GM12878 (cell line): ENCODE measurements at regions not wholly inside any gene's neighbourhood (a gene's known extent, or its start where the extent isn't known, plus 50 kb on each side); places are given as distances from the start of the nearest gene placed in this dataset.

ENCODE experiments used
- ATAC-seq: fragments of 200-7000 bp; cut with Tn5 transposase; 3 replicates; pipeline ENCODE4 v1.9.1; 2020; ENCODE audit warnings: mild to moderate bottlenecking, moderate library complexity
- BruUV-seq: library from RNA; stranded (reverse); fragments of 400-500 nt; replicated peaks from 2 replicates; lab custom pipeline; 2021; lab: Mats Ljungman, UMichigan
- CTCF ChIA-PET: fragments of 300-600 bp; sonication (Branson Sonifier 250); formaldehyde crosslinking; extraction: SDS; loops from one replicate; lab custom pipeline; 2021; ENCODE audit warnings: inconsistent platforms; lab: Yijun Ruan, JAX
- POLR2A ChIA-PET: fragments of 350-600 bp; formaldehyde crosslinking; extraction: SDS; loops from one replicate; lab custom pipeline; 2021; ENCODE audit warnings: inconsistent platforms; lab: Charles Lee
- RAD21 ChIA-PET: fragments of 300-600 bp; sonication (Branson Sonifier 250); formaldehyde crosslinking; loops from one replicate; lab custom pipeline; 2023; ENCODE audit warnings: antibody characterized with exemption; ENCODE audit not compliant: unreplicated experiment; lab: Charles Lee
- SMC1A ChIA-PET: fragments of 300-600 bp; sonication (Branson Sonifier 250); formaldehyde crosslinking; loops from one replicate; lab custom pipeline; 2023; ENCODE audit not compliant: unreplicated experiment, uncharacterized antibody; lab: Charles Lee
- DNase-seq: peaks from one replicate; pipeline ENCODE4 v3.0.0-alpha.2; 2011; ENCODE audit warnings: low read depth, low spot score
- FAIRE-seq: peaks from 3 replicates; lab custom pipeline; 2011; peaks lifted over from hg19 to GRCh38; lab: Jason Lieb, UNC
- H2AFZ ChIP-seq: 2 replicates; pipeline ENCODE4 v1.6.0; 2011; ENCODE audit warnings: low read depth, low read length, control low read depth; ENCODE audit not compliant: control insufficient read depth
- H3K27ac ChIP-seq: 2 replicates; pipeline ENCODE4 v1.5.1; 2011; ENCODE audit warnings: control low read depth; ENCODE audit not compliant: control insufficient read depth, insufficient read depth
- H3K27me3 ChIP-seq, 2 experiments: replicated peaks in 1 of 2; 2 replicates each; pipeline versions ENCODE4 v1.6.0 to v1.6.1; 2011; ENCODE audit warnings: low read length in 1 of 2; ENCODE audit not compliant: control insufficient read depth in 2 of 2, insufficient read depth in 2 of 2
- H3K36me3 ChIP-seq, 2 experiments: 2 replicates each; pipeline ENCODE4 v1.5.1; 2011; ENCODE audit warnings: low read length in 1 of 2; ENCODE audit not compliant: control insufficient read depth in 2 of 2, insufficient read depth in 2 of 2
- H3K4me1 ChIP-seq: 2 replicates; pipeline ENCODE4 v1.6.1; 2011; ENCODE audit warnings: mild to moderate bottlenecking, low read length, moderate library complexity, mixed read lengths; ENCODE audit not compliant: control insufficient read depth, insufficient read depth
- H3K4me2 ChIP-seq: 2 replicates; pipeline ENCODE4 v1.6.0; 2011; ENCODE audit warnings: control low read depth; ENCODE audit not compliant: control insufficient read depth, insufficient read depth
- H3K4me3 ChIP-seq: fragments of 200-600 bp; sonication (generic); 2 replicates; pipeline ENCODE4 v1.5.1; 2016
- H3K79me2 ChIP-seq: 2 replicates; pipeline ENCODE4 v1.6.0; 2011; ENCODE audit warnings: low read length; ENCODE audit not compliant: control insufficient read depth, insufficient read depth
- H3K9ac ChIP-seq: 2 replicates; pipeline ENCODE4 v1.8.0; 2011; ENCODE audit warnings: low read length, control low read depth, mixed read lengths; ENCODE audit not compliant: control insufficient read depth, insufficient read depth
- H3K9me3 ChIP-seq: replicated peaks from 3 replicates; pipeline ENCODE4 v1.5.1; 2011; ENCODE audit warnings: mild to moderate bottlenecking, low read length; ENCODE audit not compliant: control insufficient read depth, insufficient read depth
- H4K20me1 ChIP-seq: 2 replicates; pipeline ENCODE4 v1.6.0; 2011; ENCODE audit not compliant: control insufficient read depth, insufficient read depth
- ATF3 ChIP-seq: IDR thresholded peaks from 2 replicates; pipeline ENCODE4 v1.6.1; 2011; ENCODE audit warnings: low read depth, mild to moderate bottlenecking, low read length, moderate library complexity, borderline replicate concordance; ENCODE audit errors: extremely low read depth
- BCL11A ChIP-seq: IDR thresholded peaks from 2 replicates; pipeline ENCODE4 v1.6.1; 2011; ENCODE audit warnings: low read depth, low read length
- CREM ChIP-seq: IDR thresholded peaks from 2 replicates; pipeline ENCODE4 v1.6.1; 2014; ENCODE audit warnings: antibody characterized with exemption, low read depth
- JUNB ChIP-seq: IDR thresholded peaks from 2 replicates; pipeline ENCODE4 v1.6.1; 2016; ENCODE audit warnings: antibody characterized with exemption, mild to moderate bottlenecking
- NFIC ChIP-seq: IDR thresholded peaks from 2 replicates; pipeline ENCODE4 v1.6.1; 2012; ENCODE audit warnings: low read depth, mild to moderate bottlenecking, inconsistent platforms, low read length, moderate library complexity
- NR2C1 ChIP-seq: fragments of 450-650 bp; IDR thresholded peaks from 2 replicates; pipeline ENCODE4 v1.6.1; 2017; ENCODE audit warnings: antibody characterized with exemption, mild to moderate bottlenecking, moderate library complexity
- POLR2A ChIP-seq: IDR thresholded peaks from 2 replicates; pipeline ENCODE4 v1.6.1; 2011; ENCODE audit warnings: low read depth, mild to moderate bottlenecking, low read length
- POLR2AphosphoS2 ChIP-seq: IDR thresholded peaks from 2 replicates; pipeline ENCODE4 v1.6.1; 2011; ENCODE audit warnings: low read depth, mild to moderate bottlenecking, low read length, improper control_type of control experiment, moderate library complexity
- POU2F2 ChIP-seq: IDR thresholded peaks from 3 replicates; pipeline ENCODE4 v1.6.1; 2011; ENCODE audit warnings: low read depth, mild to moderate bottlenecking, low read length, borderline replicate concordance
- SKIL ChIP-seq: fragments of 450-650 bp; IDR thresholded peaks from 2 replicates; pipeline ENCODE4 v1.6.1; 2017; ENCODE audit warnings: mild to moderate bottlenecking, low read depth, inconsistent platforms; ENCODE audit not compliant: poor library complexity, severe bottlenecking
- STAT3 ChIP-seq: IDR thresholded peaks from 2 replicates; pipeline ENCODE4 v1.6.1; 2011; ENCODE audit warnings: low read depth, low read length, improper control_type of control experiment
- USF1 ChIP-seq: IDR thresholded peaks from 2 replicates; pipeline ENCODE4 v1.6.1; 2011; ENCODE audit warnings: borderline replicate concordance, low read depth, mild to moderate bottlenecking, moderate library complexity, mixed read lengths, low read length; ENCODE audit not compliant: insufficient read depth; ENCODE audit errors: extremely low read length
- WRNIP1 ChIP-seq: IDR thresholded peaks from 2 replicates; pipeline ENCODE4 v1.6.1; 2011; ENCODE audit warnings: low read depth, low read length, improper control_type of control experiment, borderline replicate concordance
- ZBED1 ChIP-seq: IDR thresholded peaks from 2 replicates; pipeline ENCODE4 v1.6.1; 2016; ENCODE audit warnings: borderline replicate concordance
- ZNF207 ChIP-seq: fragments of 450-650 bp; IDR thresholded peaks from 2 replicates; pipeline ENCODE4 v1.6.1; 2014; ENCODE audit warnings: antibody characterized with exemption, mild to moderate bottlenecking, borderline replicate concordance
- WGBS: methylation state at CpG from one replicate; pipeline ENCODE4 v1.1.6; 2016; ENCODE audit warnings: low lambda C conversion rate; ENCODE audit not compliant: insufficient replicate concordance, insufficient coverage; ENCODE audit errors: missing lambda C conversion rate; 5-methylcytosine and 5-hydroxymethylcytosine counted together
- in situ Hi-C: fragments of 300-500 bp; cut with MboI; formaldehyde crosslinking; loops from 9 replicates; pipeline ENCODE4 v1.14.3; 2018; ENCODE audit warnings: mixed read lengths
- intact Hi-C: fragments of 100-400 bp; cut with micrococcal nuclease; formaldehyde crosslinking; loops from one replicate; pipeline ENCODE4 v1.14.2; 2022; ENCODE audit not compliant: unreplicated experiment

- Histone ChIP-seq H3K9ac (no peak overlapping the region), H3K36me3 (no peaks in the 10 kb centered on the region), H3K4me1 (no peaks in the 10 kb centered on the region), H3K9me3 (no peaks in the 10 kb centered on the region), H4K20me1 (no peaks in the 10 kb centered on the region), H2AFZ (no peak overlapping the region), H3K27ac (no peak overlapping the region), H3K79me2 (no peaks in the 10 kb centered on the region), H3K27me3 (no peaks in the 10 kb centered on the region), H3K4me2 (no peak overlapping the region), H3K4me3 (no peak overlapping the region)
- no peak for DNase-seq
- FAIRE-seq = no peak
- in situ Hi-C loops (loop anchor here (10.0 kb wide), 1 partner anchor 1564 kb away; no protein-coding TSS in a partner anchor), intact Hi-C loops (no loop called here)
- no peak for ATAC-seq
- TF ChIP-seq WRNIP1 (no peak), SKIL (no peak), STAT3 (no peak), POU2F2 (no peak), USF1 (no peak), JUNB (no peak), POLR2AphosphoS2 (no peak), BCL11A (no peak), ZNF207 (no peak), ATF3 (no peak), ZBED1 (no peak), POLR2A (no peak), CREM (no peak), NFIC (no peak), NR2C1 (no peak)
- RAD21 ChIA-PET = no interaction called here
- CTCF ChIA-PET = no interaction called here
- WGBS = 61% methylated on average over 14 of the region's 14 CpGs
- no TSS peak for BruUV-seq
- SMC1A ChIA-PET = no interaction called here
- POLR2A ChIA-PET = no interaction called here
These were observed 302.8 kb downstream of the THBS2 start for GRCh38 chr6:168950858-168951214.
